H9 (cell line): ENCODE measurements at regions not wholly inside any gene's neighbourhood (a gene's known extent, or its start where the extent isn't known, plus 50 kb on each side); places are given as distances from the start of the nearest gene placed in this dataset.

Experiments used
- DNase-seq: peaks from one replicate; pipeline ENCODE4 v3.0.0-alpha.2; 2017
- H2AFZ ChIP-seq: one replicate; pipeline ENCODE4 v1.6.1; 2013; ENCODE audit warnings: mild to moderate bottlenecking, low read length, control low read depth, moderate library complexity
- H2AK5ac ChIP-seq: 2 replicates; pipeline ENCODE4 v1.6.1; 2013; ENCODE audit warnings: low read length, control low read depth, mixed read lengths; ENCODE audit not compliant: insufficient read length
- H2BK120ac ChIP-seq: one replicate; pipeline ENCODE4 v1.6.1; 2013; ENCODE audit warnings: low read depth, mild to moderate bottlenecking, low read length, control low read depth, inconsistent platforms; ENCODE audit not compliant: poor library complexity, severe bottlenecking
- H2BK12ac ChIP-seq: 2 replicates; pipeline ENCODE4 v1.6.1; 2013; ENCODE audit warnings: low read length, control low read depth, mixed read lengths, low read depth; ENCODE audit not compliant: insufficient read length
- H2BK15ac ChIP-seq: 2 replicates; pipeline ENCODE4 v1.6.1; 2013; ENCODE audit warnings: low read depth, low read length, control low read depth
- H2BK20ac ChIP-seq: one replicate; pipeline ENCODE4 v1.6.1; 2013; ENCODE audit warnings: low read depth, mild to moderate bottlenecking, low read length, control low read depth, inconsistent platforms; ENCODE audit not compliant: poor library complexity, severe bottlenecking
- H2BK5ac ChIP-seq: 2 replicates; pipeline ENCODE4 v1.6.1; 2013; ENCODE audit warnings: low read length, control low read depth, mixed read lengths; ENCODE audit not compliant: insufficient read length
- H3K14ac ChIP-seq: 2 replicates; pipeline ENCODE4 v1.6.1; 2013; ENCODE audit warnings: low read length, control low read depth; ENCODE audit not compliant: insufficient read depth
- H3K18ac ChIP-seq: 2 replicates; pipeline ENCODE4 v1.6.1; 2013; ENCODE audit warnings: low read depth, mild to moderate bottlenecking, mixed read lengths, low read length, control low read depth; ENCODE audit not compliant: insufficient read length
- H3K23ac ChIP-seq: 2 replicates; pipeline ENCODE4 v1.6.1; 2013; ENCODE audit warnings: low read length, control low read depth, mixed read lengths, low read depth; ENCODE audit not compliant: insufficient read length
- H3K23me2 ChIP-seq: 2 replicates; pipeline ENCODE4 v1.6.1; 2013; ENCODE audit warnings: low read depth, mild to moderate bottlenecking, mixed read lengths, low read length, control low read depth; ENCODE audit not compliant: insufficient read length, poor library complexity, severe bottlenecking
- H3K27ac ChIP-seq: 2 replicates; pipeline ENCODE4 v1.5.1; 2013; ENCODE audit warnings: low read length, control low read depth, mixed read lengths, low read depth; ENCODE audit not compliant: insufficient read length
- H3K27me3 ChIP-seq: 2 replicates; pipeline ENCODE4 v1.6.1; 2013; ENCODE audit warnings: low read length, control low read depth, inconsistent platforms; ENCODE audit not compliant: insufficient read depth
- H3K4ac ChIP-seq: 2 replicates; pipeline ENCODE4 v1.6.1; 2013; ENCODE audit warnings: low read depth, mild to moderate bottlenecking, control low read depth, inconsistent platforms, low read length, moderate library complexity
- H3K4me1 ChIP-seq: 2 replicates; pipeline ENCODE4 v1.6.1; 2013; ENCODE audit warnings: low read length, control low read depth, inconsistent platforms; ENCODE audit not compliant: insufficient read depth
- H3K4me2 ChIP-seq: 2 replicates; pipeline ENCODE4 v1.6.1; 2013; ENCODE audit warnings: low read length, control low read depth, mixed read lengths; ENCODE audit not compliant: insufficient read length, insufficient read depth
- H3K56ac ChIP-seq: 2 replicates; pipeline ENCODE4 v1.6.1; 2013; ENCODE audit warnings: low read depth, mild to moderate bottlenecking, mixed read lengths, low read length, control low read depth; ENCODE audit not compliant: insufficient read length
- H3K79me1 ChIP-seq: 2 replicates; pipeline ENCODE4 v1.6.1; 2013; ENCODE audit warnings: low read depth, mild to moderate bottlenecking, moderate library complexity, low read length, control low read depth, inconsistent platforms; ENCODE audit not compliant: insufficient read depth, poor library complexity, severe bottlenecking
- H3K79me2 ChIP-seq: 2 replicates; pipeline ENCODE4 v1.6.1; 2013; ENCODE audit warnings: low read length, control low read depth, inconsistent platforms; ENCODE audit not compliant: insufficient read depth
- H3K9ac ChIP-seq: 2 replicates; pipeline ENCODE4 v1.6.1; 2013; ENCODE audit warnings: low read length, control low read depth, mixed read lengths; ENCODE audit not compliant: insufficient read length; ENCODE audit errors: extremely low read depth
- H3K9me3 ChIP-seq: one replicate; pipeline ENCODE4 v1.6.1; 2013; ENCODE audit warnings: low read depth, low read length, inconsistent platforms; ENCODE audit not compliant: control insufficient read depth
- H3T11ph ChIP-seq: one replicate; pipeline ENCODE4 v1.6.1; 2013; ENCODE audit warnings: mild to moderate bottlenecking, low read length, control low read depth, inconsistent platforms
- H4K20me1 ChIP-seq: one replicate; pipeline ENCODE4 v1.6.1; 2013; ENCODE audit not compliant: control insufficient read depth, insufficient read length, insufficient read depth
- H4K5ac ChIP-seq: 2 replicates; pipeline ENCODE4 v1.6.1; 2013; ENCODE audit warnings: low read depth, mild to moderate bottlenecking, mixed read lengths, low read length, control low read depth; ENCODE audit not compliant: insufficient read length
- H4K8ac ChIP-seq: replicated peaks from 2 replicates; pipeline ENCODE4 v1.6.1; 2013; ENCODE audit warnings: low read length, control low read depth, mixed read lengths, low read depth; ENCODE audit not compliant: insufficient read length
- H4K91ac ChIP-seq: 2 replicates; pipeline ENCODE4 v1.6.1; 2013; ENCODE audit warnings: low read depth, mild to moderate bottlenecking, moderate library complexity, mixed read lengths, low read length, control low read depth; ENCODE audit not compliant: insufficient read length
- H3K27ac Mint-ChIP-seq, 3 experiments: 2 replicates in 2 of 3; 3 replicates in 1 of 3; pipeline ENCODE4 v1.8.0; 2020 to 2021; ENCODE audit warnings: mixed read lengths in 3 of 3, mild to moderate bottlenecking in 1 of 3, moderate library complexity in 1 of 3
- H3K27me3 Mint-ChIP-seq: 2 replicates; pipeline ENCODE4 v1.8.0; 2021; ENCODE audit warnings: low read depth, mild to moderate bottlenecking, moderate library complexity, mixed read lengths
- H3K36me3 Mint-ChIP-seq, 3 experiments: 2 replicates in 2 of 3; 3 replicates in 1 of 3; pipeline ENCODE4 v1.8.0; 2020 to 2021; ENCODE audit warnings: low read depth in 3 of 3, mixed read lengths in 3 of 3; ENCODE audit not compliant: insufficient read depth in 1 of 3
- H3K4me1 Mint-ChIP-seq, 2 experiments: 2 replicates each; pipeline ENCODE4 v1.8.0; 2020; ENCODE audit warnings: mixed read lengths in 2 of 2
- H3K4me3 Mint-ChIP-seq, 2 experiments: 2 replicates in 1 of 2; 3 replicates in 1 of 2; pipeline ENCODE4 v1.8.0; 2020 to 2021; ENCODE audit warnings: mild to moderate bottlenecking in 2 of 2, mixed read lengths in 2 of 2, moderate library complexity in 1 of 2
- H3K9me3 Mint-ChIP-seq, 2 experiments: 2 replicates in 1 of 2; 3 replicates in 1 of 2; pipeline ENCODE4 v1.8.0; 2020; ENCODE audit warnings: mild to moderate bottlenecking in 2 of 2, mixed read lengths in 2 of 2, moderate library complexity in 1 of 2
- CTCF ChIP-seq: fragments of 200-600 bp; sonication (generic); conservative IDR thresholded peaks from 3 replicates; pipeline ENCODE4 v1.8.0; 2021; ENCODE audit warnings: antibody characterized with exemption, mild to moderate bottlenecking
- WGBS: extraction: QIAGEN DNeasy Blood & Tissue Kit; methylation state at CpG from one replicate; pipeline ENCODE4 v1.1.7; 2013; ENCODE audit warnings: missing lambda C conversion rate, low lambda C conversion rate, mixed read lengths; ENCODE audit not compliant: insufficient read length; ENCODE audit errors: extremely low coverage; 5-methylcytosine and 5-hydroxymethylcytosine counted together

GRCh38 chr17:71024172-71024571 is 854.8 kb downstream of the KCNJ2 start:
- no peaks in the 10 kb centered on the region; the same call in 1 of the 2 replicates for H3K4me1 ChIP-seq
- H2BK20ac ChIP-seq = no peak overlapping the region
- H3K4me2 ChIP-seq = no peak overlapping the region
- no peak overlapping the region for H3T11ph ChIP-seq
- no peak overlapping the region for H2AK5ac ChIP-seq
- H4K91ac ChIP-seq = no peak overlapping the region
- H4K20me1 ChIP-seq = no peaks in the 10 kb centered on the region
- no peaks in the 10 kb centered on the region for H3K79me2 ChIP-seq
- Mint-ChIP-seq H3K4me3 (no peak overlapping the region), H3K27ac (no peak overlapping the region), H3K27me3 (peaks cover 32% of the 10 kb centered on the region), H3K4me1 (no peaks in the 10 kb centered on the region; a peak in 1 of 4 replicates), H3K36me3 (peaks cover 0 to 2% (median 0%) of the 10 kb centered on the region in 3 experiments; a peak in 1 of 7 replicates), H3K9me3 (no peaks in the 10 kb centered on the region; a peak in 1 of 5 replicates)
- no peaks in the 10 kb centered on the region for H3K27me3 ChIP-seq
- H2BK12ac ChIP-seq = no peak overlapping the region
- H3K79me1 ChIP-seq = no peaks in the 10 kb centered on the region
- no peak overlapping the region for H3K27ac ChIP-seq
- no peaks in the 10 kb centered on the region for H3K23me2 ChIP-seq
- no peak overlapping the region for H4K5ac ChIP-seq
- no peak overlapping the region for H3K56ac ChIP-seq
- no peak overlapping the region for H2AFZ ChIP-seq
- H3K4ac ChIP-seq = no peak overlapping the region
- H3K18ac ChIP-seq = no peak overlapping the region
- no peak overlapping the region for H3K9ac ChIP-seq
- no CpG with 5 or more reads among the region's 3 CpGs for WGBS
- H2BK120ac ChIP-seq = no peak overlapping the region
- H3K9me3 ChIP-seq = no peaks in the 10 kb centered on the region
- H3K14ac ChIP-seq = no peak overlapping the region
- H4K8ac ChIP-seq = no peak overlapping the region
- H2BK15ac ChIP-seq = no peak overlapping the region
- TF ChIP-seq CTCF = no peak
- H2BK5ac ChIP-seq = no peak overlapping the region
- DNase-seq = no peak
- no peak overlapping the region for H3K23ac ChIP-seq
